BLaER1 (cell line): ENCODE measurements at regions not wholly inside any gene's neighbourhood (a gene's known extent, or its start where the extent isn't known, plus 50 kb on each side); places are given as distances from the start of the nearest gene placed in this dataset.

ENCODE experiments used
- H3K27ac ChIP-seq: shearing (Covaris generic); formaldehyde crosslinking; 2 replicates; pipeline ENCODE4 v1.8.1; 2022
- H3K27me3 ChIP-seq: shearing (Covaris generic); formaldehyde crosslinking; 2 replicates; pipeline ENCODE4 v1.8.1; 2022
- H3K36me3 ChIP-seq: shearing (Covaris generic); formaldehyde crosslinking; 2 replicates; pipeline ENCODE4 v1.8.1; 2022
- H3K4me1 ChIP-seq: shearing (Covaris generic); formaldehyde crosslinking; 2 replicates; pipeline ENCODE4 v1.8.1; 2022
- H3K4me2 ChIP-seq: shearing (Covaris generic); formaldehyde crosslinking; 2 replicates; pipeline ENCODE4 v1.8.1; 2022
- H3K4me3 ChIP-seq: shearing (Covaris generic); formaldehyde crosslinking; 2 replicates; pipeline ENCODE4 v1.8.1; 2022
- H3K9ac ChIP-seq: shearing (Covaris generic); formaldehyde crosslinking; 2 replicates; pipeline ENCODE4 v1.8.1; 2022
- H3K9me3 ChIP-seq: shearing (Covaris generic); formaldehyde crosslinking; 2 replicates; pipeline ENCODE4 v1.8.1; 2022
- H4K20me1 ChIP-seq: shearing (Covaris generic); formaldehyde crosslinking; 2 replicates; pipeline ENCODE4 v1.8.1; 2022
- Cebpa-rat ChIP-seq: shearing (Covaris generic); IDR thresholded peaks from 2 replicates; pipeline ENCODE4 v1.8.1; 2022

DNA sequence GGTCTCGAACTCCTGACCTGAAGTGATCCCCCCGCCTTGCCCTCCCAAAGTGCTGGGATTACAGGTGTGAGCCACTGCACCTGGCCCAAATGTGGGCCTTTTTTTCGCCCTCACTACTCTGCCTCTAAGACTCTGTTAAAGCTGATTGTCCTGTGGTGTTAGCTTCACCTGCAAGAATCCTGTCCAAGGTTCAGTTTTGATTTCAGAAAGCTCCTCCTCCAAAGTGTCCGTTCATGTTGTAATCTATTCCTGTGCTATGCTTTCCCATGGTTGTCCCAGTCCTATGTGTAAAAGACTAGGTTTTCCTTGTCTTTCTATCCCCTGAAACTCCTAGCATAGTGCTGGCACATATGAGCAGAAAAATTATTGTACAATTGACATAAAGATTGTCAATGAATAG is 440.9 kb downstream of the KLF5 start:
- no peaks in the 10 kb centered on the region for H4K20me1 ChIP-seq
- H3K36me3 ChIP-seq: no peaks in the 10 kb centered on the region
- no peak overlapping the region for H3K27ac ChIP-seq
- TF ChIP-seq Cebpa-rat: no peak
- H3K4me2 ChIP-seq: no peak overlapping the region
- no peaks in the 10 kb centered on the region for H3K27me3 ChIP-seq
- H3K4me1 ChIP-seq: no peaks in the 10 kb centered on the region
- H3K9me3 ChIP-seq: no peaks in the 10 kb centered on the region
- H3K4me3 ChIP-seq: no peak overlapping the region
- no peak overlapping the region for H3K9ac ChIP-seq

DNA sequence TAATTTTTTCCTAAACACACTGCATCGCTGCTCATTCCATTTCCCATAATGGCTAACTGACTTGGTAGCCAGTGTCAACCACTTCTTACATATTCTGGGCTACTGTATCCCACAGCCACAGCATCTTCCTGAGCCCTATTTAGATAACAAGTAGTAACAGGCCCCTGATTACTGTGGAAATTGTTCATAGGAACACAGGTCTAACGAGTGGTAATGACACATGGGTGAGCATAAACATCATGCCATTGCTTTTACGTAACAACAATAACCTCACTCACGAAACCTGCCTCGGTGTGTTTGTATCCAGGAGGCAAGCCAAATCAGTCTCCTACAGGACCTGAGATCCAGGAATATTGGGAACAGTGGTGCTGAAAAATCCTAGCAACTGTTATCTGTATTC is 438.6 kb downstream of the KLF5 start:
- H3K4me3 ChIP-seq: no peak overlapping the region
- no peaks in the 10 kb centered on the region for H4K20me1 ChIP-seq
- H3K27me3 ChIP-seq: no peaks in the 10 kb centered on the region
- no peak overlapping the region for H3K4me2 ChIP-seq
- no peak for TF ChIP-seq Cebpa-rat
- H3K36me3 ChIP-seq: no peaks in the 10 kb centered on the region
- H3K9me3 ChIP-seq: no peaks in the 10 kb centered on the region
- H3K9ac ChIP-seq: no peak overlapping the region
- no peak overlapping the region for H3K27ac ChIP-seq
- no peaks in the 10 kb centered on the region for H3K4me1 ChIP-seq

DNA sequence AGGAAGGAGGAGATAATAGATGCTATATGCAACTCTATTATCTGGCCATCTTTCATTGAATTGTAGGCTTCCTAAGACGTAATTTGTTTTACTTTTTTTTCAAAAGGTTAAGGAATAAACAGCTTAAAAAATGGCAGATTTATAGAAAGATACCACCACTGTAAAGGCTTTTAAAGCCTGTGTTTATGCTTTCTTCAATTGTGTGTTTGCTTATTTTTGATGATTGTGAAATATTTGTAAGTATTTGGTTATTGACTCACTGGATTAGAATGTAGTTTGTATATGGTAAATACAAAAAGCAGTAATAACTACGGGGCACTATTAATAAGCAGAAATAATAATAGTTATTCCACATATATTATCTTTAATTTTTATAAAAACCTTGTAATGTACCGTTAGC is 437.9 kb downstream of the KLF5 start:
- Histone ChIP-seq H4K20me1 (no peaks in the 10 kb centered on the region), H3K4me2 (no peak overlapping the region), H3K4me3 (no peak overlapping the region), H3K27me3 (no peaks in the 10 kb centered on the region), H3K9me3 (no peaks in the 10 kb centered on the region), H3K9ac (no peak overlapping the region), H3K36me3 (no peaks in the 10 kb centered on the region), H3K4me1 (no peaks in the 10 kb centered on the region), H3K27ac (no peak overlapping the region)
- no peak for TF ChIP-seq Cebpa-rat

DNA sequence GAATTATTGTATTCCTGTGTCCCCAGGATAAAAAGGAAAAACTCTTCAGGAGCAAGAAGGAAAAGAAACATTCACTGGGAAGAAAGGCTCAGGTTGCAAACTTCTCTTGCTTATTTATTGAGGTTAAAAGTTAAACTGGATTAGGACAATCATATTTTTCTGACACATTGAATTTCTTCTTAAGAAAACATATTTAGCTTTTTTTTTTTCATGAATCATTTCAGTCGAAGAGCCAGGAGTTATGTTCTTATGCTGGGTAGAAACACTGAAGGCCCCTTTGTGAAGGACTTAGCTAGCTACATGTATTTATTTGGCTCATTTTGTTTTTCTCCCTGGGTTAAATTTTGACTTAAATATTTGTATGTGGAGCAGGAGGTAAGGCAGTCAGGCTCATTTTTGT is 434.0 kb downstream of the KLF5 start:
- TF ChIP-seq Cebpa-rat: no peak
- no peak overlapping the region for H3K4me2 ChIP-seq
- H3K36me3 ChIP-seq: no peaks in the 10 kb centered on the region

DNA sequence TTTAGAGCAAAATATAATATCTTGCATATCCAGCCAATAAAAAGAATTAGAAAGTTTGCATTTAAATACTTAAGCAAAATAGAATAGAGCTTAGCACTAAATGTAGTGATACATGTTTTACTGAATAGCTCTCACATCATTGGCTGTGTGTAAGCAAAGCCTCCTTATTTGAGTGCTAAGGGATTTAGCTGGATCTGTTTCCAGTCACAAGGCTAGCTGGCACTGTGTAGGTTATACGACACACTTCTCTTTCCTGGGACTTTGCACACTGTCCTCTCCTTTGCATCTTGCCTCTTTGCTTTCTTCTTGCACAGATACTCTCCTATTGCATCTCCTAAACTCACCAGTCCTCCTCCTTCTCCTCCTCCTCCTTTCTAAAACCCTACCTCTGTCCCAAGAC is 423.8 kb downstream of the KLF5 start:
- no peak overlapping the region for H3K9ac ChIP-seq
- no peaks in the 10 kb centered on the region for H3K9me3 ChIP-seq
- no peaks in the 10 kb centered on the region for H3K4me1 ChIP-seq
- H3K27ac ChIP-seq: no peak overlapping the region
- TF ChIP-seq Cebpa-rat: no peak
- no peak overlapping the region for H3K4me2 ChIP-seq
- no peaks in the 10 kb centered on the region for H3K36me3 ChIP-seq
- no peaks in the 10 kb centered on the region for H3K27me3 ChIP-seq
- no peaks in the 10 kb centered on the region for H4K20me1 ChIP-seq
- no peak overlapping the region for H3K4me3 ChIP-seq

More for the DNA sequence above, 434.0 kb downstream of the KLF5 start:
- no peaks in the 10 kb centered on the region for H3K27me3 ChIP-seq
- no peak overlapping the region for H3K4me3 ChIP-seq
- H4K20me1 ChIP-seq: no peaks in the 10 kb centered on the region
- peaks cover 10% of the 10 kb centered on the region; the same call in 1 of the 2 replicates for H3K9me3 ChIP-seq
- no peak overlapping the region for H3K9ac ChIP-seq
- no peaks in the 10 kb centered on the region for H3K4me1 ChIP-seq
- no peak overlapping the region for H3K27ac ChIP-seq

DNA sequence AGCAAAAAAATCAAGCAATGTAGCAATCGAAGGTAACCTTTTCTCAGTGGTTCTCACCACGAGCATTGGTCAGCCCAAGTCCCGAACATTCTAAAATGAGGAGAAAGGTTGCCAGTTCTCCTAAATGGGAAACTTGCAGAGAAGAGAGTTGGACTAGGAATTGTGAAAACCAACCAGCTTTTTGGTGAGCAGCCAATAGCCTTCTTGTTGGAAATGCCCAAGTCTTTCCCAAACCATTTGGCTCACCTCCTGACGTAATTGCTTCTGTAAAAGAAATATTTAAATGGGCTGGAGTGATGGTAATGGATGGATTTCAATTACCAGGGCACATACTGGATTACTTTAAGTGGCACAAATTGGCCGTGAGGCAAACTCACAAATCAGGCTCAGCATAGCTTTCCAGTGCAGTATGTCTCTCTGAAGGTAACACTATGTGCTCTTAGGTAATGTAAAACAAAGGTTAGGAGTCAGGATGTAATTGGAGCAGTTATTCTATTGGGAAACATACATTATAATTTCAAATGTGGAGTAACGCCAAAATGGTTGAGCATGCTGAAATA is 423.2 kb downstream of the KLF5 start:
- H3K4me2 ChIP-seq: no peak overlapping the region
- H3K4me1 ChIP-seq: no peaks in the 10 kb centered on the region
- no peaks in the 10 kb centered on the region for H3K27me3 ChIP-seq
- no peaks in the 10 kb centered on the region for H3K9me3 ChIP-seq
- no peaks in the 10 kb centered on the region for H3K36me3 ChIP-seq
- TF ChIP-seq Cebpa-rat: no peak
- H4K20me1 ChIP-seq: no peaks in the 10 kb centered on the region
- H3K27ac ChIP-seq: no peak overlapping the region
- no peak overlapping the region for H3K4me3 ChIP-seq
- H3K9ac ChIP-seq: no peak overlapping the region

DNA sequence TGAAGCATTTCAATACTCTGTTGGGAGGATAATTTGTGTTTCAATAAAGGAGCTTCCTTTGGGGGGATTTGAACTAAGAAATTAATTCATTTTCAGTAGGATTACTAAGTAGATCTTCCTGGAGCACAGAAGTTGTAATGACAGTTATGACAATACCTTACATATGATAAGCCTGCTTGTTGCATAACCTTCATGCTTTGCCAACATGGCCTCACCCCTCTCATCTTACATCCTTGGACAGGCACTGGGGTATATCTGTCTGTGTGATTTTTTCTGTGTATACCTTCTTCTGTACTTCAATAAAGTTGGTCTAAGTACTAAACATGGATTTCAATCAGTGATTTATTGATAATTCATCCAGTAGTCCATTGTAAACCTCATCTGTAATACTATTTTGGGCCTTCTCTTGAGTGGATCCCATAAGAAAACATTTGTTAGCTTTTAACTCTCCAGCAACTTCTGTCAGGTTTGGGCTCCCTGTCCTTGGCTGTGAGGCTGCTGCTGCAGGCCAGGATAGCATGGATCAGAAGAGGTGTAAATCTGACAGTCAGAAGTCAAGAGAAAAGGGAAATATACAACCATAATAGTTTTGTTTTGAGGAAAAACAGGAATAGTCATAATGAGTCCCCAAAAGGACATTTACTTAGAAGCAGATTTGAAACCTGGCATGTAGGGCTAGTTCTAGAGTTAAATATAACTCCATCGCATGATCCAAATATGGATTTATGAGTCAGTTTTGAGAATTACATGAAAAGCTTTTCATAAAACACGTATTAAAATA is 422.2 kb downstream of the KLF5 start:
- no peak overlapping the region for H3K9ac ChIP-seq
- no peak for TF ChIP-seq Cebpa-rat
- no peaks in the 10 kb centered on the region for H3K4me1 ChIP-seq
- H3K27me3 ChIP-seq: no peaks in the 10 kb centered on the region
- no peak overlapping the region for H3K27ac ChIP-seq
- no peak overlapping the region for H3K4me2 ChIP-seq
- H3K9me3 ChIP-seq: no peaks in the 10 kb centered on the region
- H3K4me3 ChIP-seq: no peak overlapping the region
- H4K20me1 ChIP-seq: no peaks in the 10 kb centered on the region
- H3K36me3 ChIP-seq: no peaks in the 10 kb centered on the region

DNA sequence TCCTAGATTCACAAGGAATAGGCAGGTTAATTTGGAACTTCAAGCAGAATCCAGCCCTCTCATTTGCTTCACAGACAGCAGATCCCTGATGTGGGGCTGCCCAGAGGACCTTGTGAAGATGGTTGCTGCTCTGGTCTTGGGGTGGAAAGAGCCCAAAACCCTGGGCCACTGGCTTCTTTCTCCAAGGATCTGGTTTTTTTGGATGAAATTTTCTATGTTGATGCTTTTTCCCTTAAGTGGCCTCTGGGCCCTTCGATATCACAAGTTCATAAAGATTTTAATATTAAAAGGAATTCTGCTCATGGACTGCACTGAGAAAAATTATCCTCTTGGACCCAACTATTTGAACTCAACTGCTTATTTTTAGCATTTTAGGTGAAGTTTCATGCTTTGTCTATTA is 421.1 kb downstream of the KLF5 start:
- Histone ChIP-seq H3K36me3 (no peaks in the 10 kb centered on the region), H3K9me3 (no peaks in the 10 kb centered on the region), H3K4me3 (no peak overlapping the region), H3K9ac (no peak overlapping the region), H4K20me1 (no peaks in the 10 kb centered on the region), H3K27me3 (no peaks in the 10 kb centered on the region), H3K27ac (no peak overlapping the region), H3K4me1 (no peaks in the 10 kb centered on the region), H3K4me2 (no peak overlapping the region)
- TF ChIP-seq Cebpa-rat: no peak

DNA sequence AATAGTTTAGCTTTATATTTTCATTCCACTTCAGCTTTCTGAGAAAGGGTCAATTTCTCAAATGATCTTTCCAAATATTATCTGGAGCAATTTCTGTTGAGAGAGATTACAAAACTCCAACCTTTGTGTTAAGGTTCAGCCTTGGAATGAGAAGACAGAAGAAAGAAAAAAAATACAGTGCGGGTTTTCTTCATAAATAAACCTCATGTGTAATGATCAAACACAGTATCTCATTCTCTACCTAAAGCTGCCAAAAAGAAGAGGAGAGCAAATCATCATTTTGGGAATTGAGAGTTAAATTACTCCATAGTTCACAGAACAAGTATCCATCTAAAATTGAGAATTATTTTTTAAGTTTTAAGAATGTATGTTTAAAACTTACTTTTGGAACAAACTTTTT is 420.5 kb downstream of the KLF5 start:
- Histone ChIP-seq H4K20me1 (no peaks in the 10 kb centered on the region), H3K4me3 (no peak overlapping the region), H3K4me1 (no peaks in the 10 kb centered on the region), H3K9me3 (no peaks in the 10 kb centered on the region), H3K9ac (no peak overlapping the region), H3K27me3 (no peaks in the 10 kb centered on the region), H3K36me3 (no peaks in the 10 kb centered on the region), H3K27ac (no peak overlapping the region), H3K4me2 (no peak overlapping the region)
- TF ChIP-seq Cebpa-rat: no peak

DNA sequence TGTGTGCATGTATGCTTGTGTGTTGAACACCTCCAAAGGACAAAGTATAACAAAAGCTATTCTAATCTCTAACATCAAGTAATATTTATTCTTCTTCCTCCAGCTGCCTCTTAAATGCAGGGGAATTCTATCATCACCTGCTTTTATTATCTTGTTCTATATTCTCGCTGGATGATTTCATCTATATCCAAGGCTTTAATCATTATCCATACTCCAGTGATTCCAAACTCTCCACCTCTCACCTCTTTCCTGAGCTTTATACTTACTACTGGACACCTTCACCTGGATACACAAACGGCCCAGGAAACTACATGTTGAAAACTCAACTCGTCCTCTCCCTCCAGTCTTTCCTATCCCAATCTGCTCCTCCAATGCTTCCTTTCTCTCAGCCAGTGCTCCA is 418.6 kb downstream of the KLF5 start:
- Histone ChIP-seq H3K9me3 (no peaks in the 10 kb centered on the region), H4K20me1 (no peaks in the 10 kb centered on the region), H3K27ac (no peak overlapping the region), H3K36me3 (no peaks in the 10 kb centered on the region), H3K27me3 (no peaks in the 10 kb centered on the region), H3K4me2 (no peak overlapping the region), H3K4me1 (no peaks in the 10 kb centered on the region), H3K4me3 (no peak overlapping the region), H3K9ac (no peak overlapping the region)
- no peak for TF ChIP-seq Cebpa-rat

DNA sequence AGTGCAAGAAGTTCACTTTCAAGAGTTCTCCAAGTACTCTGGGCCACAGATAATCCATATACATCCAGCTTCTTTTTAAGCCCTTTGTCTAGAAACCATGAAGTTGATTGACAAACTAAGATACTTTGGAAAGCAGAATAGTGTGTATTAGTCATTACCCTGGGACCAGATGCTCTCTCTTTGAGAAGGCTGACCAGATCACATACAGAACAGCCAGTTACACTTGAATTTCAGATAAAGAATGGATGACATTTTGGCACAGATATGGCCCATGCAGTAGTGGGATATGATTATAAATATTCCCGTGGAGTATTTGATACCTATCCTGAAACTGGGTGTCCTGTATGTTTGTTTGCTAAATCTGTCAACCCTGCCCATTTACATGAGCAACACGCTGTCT is 414.2 kb downstream of the KLF5 start:
- H3K9ac ChIP-seq: no peak overlapping the region
- H3K4me2 ChIP-seq: no peak overlapping the region
- no peaks in the 10 kb centered on the region for H3K27me3 ChIP-seq
- TF ChIP-seq Cebpa-rat: no peak
- no peaks in the 10 kb centered on the region for H3K36me3 ChIP-seq
- no peak overlapping the region for H3K27ac ChIP-seq
- no peak overlapping the region for H3K4me3 ChIP-seq
- H3K4me1 ChIP-seq: no peaks in the 10 kb centered on the region
- H3K9me3 ChIP-seq: no peaks in the 10 kb centered on the region
- H4K20me1 ChIP-seq: no peaks in the 10 kb centered on the region
